Gastrocnemius medialis (tissue), 4 donors: ENCODE measurements at regions not wholly inside any gene's neighbourhood (a gene's known extent, or its start where the extent isn't known, plus 50 kb on each side); places are given as distances from the start of the nearest gene placed in this dataset.

Experiments used
- POLR2A ChIP-seq, 2 donors: fragments of 450-650 bp; IDR thresholded peaks; one replicate each; pipeline ENCODE4 v1.6.1; 2017; ENCODE audit warnings: antibody characterized with exemption in 2 of 2, mild to moderate bottlenecking in 2 of 2, moderate library complexity in 2 of 2
- TF ChIP-seq, protein P1 (sequence below), 5 experiments: fragments of 450-650 bp in 3 of 5; fragments of 200-600 bp in 2 of 5; sonication (generic) in 2 of 5; IDR thresholded peaks in 4 of 5; conservative IDR thresholded peaks in 1 of 5; 1 replicate in 4 of 5; 2 replicates in 1 of 5; pipeline ENCODE4 v1.5.1; 2016 to 2019; ENCODE audit warnings: antibody characterized with exemption in 5 of 5, mild to moderate bottlenecking in 3 of 5, moderate library complexity in 3 of 5

DNA sequence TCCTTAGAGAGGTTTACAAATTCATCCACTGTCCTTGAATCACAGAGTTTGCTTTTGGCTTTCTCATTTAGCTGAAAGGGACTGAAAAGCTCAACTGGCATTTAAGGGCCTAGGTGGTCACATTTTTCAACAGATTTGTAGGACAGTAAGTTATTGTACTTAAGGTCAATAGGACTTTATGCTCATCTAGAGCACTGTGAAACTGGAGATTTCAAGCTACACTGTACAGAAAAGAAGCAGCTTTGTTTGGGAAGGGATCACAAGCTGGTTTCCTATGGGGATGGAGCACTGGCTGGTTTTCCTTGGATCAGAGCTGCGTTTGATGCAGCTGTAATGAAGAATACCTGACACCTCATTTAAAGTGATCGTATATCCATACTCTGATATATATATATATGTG is 482.7 kb downstream of the FBXO15 start:
- TF ChIP-seq, protein P1, sequence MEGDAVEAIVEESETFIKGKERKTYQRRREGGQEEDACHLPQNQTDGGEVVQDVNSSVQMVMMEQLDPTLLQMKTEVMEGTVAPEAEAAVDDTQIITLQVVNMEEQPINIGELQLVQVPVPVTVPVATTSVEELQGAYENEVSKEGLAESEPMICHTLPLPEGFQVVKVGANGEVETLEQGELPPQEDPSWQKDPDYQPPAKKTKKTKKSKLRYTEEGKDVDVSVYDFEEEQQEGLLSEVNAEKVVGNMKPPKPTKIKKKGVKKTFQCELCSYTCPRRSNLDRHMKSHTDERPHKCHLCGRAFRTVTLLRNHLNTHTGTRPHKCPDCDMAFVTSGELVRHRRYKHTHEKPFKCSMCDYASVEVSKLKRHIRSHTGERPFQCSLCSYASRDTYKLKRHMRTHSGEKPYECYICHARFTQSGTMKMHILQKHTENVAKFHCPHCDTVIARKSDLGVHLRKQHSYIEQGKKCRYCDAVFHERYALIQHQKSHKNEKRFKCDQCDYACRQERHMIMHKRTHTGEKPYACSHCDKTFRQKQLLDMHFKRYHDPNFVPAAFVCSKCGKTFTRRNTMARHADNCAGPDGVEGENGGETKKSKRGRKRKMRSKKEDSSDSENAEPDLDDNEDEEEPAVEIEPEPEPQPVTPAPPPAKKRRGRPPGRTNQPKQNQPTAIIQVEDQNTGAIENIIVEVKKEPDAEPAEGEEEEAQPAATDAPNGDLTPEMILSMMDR (IDR thresholded peaks at IDR 0.05 in 4 of 5, conservative IDR thresholded peaks at IDR 0.05 in 1 of 5) = no peak
- TF ChIP-seq POLR2A (IDR thresholded peaks at IDR 0.05) = no peak
